HCT116 (cell line): ENCODE measurements at regions not wholly inside any gene's neighbourhood (a gene's known extent, or its start where the extent isn't known, plus 50 kb on each side); places are given as distances from the start of the nearest gene placed in this dataset.

Source experiments
- ATAC-seq: fragments of 200-7000 bp; cut with Tn5 transposase; 2 replicates; pipeline ENCODE4 v1.9.1; 2020; ENCODE audit warnings: mild to moderate bottlenecking, moderate library complexity
- BruUV-seq: library from RNA; stranded (reverse); fragments of 400-500 nt; replicated peaks from 2 replicates; lab custom pipeline; 2021; lab: Mats Ljungman, UMichigan
- CTCF ChIA-PET: fragments of 300-600 bp; sonication (Branson Sonifier 250); formaldehyde crosslinking; loops from one replicate; lab custom pipeline; 2021; ENCODE audit warnings: antibody characterized with exemption; lab: Charles Lee
- POLR2A ChIA-PET: fragments of 300-600, 350-600 bp; sonication (Branson Sonifier 250); formaldehyde crosslinking; loops from one replicate; lab custom pipeline; 2021; ENCODE audit warnings: antibody characterized with exemption; lab: Charles Lee
- RAD21 ChIA-PET, 2 experiments: fragments of 300-600 bp; sonication (Branson Sonifier 250); formaldehyde crosslinking; loops; one replicate each; lab custom pipeline; 2023; ENCODE audit warnings: low total read pairs in 2 of 2; ENCODE audit not compliant: uncharacterized antibody in 2 of 2, unreplicated experiment in 2 of 2, low non-redundant PET in 1 of 2; lab: Charles Lee
- DNase-seq: peaks from one replicate; pipeline ENCODE4 v3.0.0-alpha.2; 2010; ENCODE audit warnings: low read depth, low spot score
- H2AFZ ChIP-seq: fragments of 200-600 bp; shearing (Covaris generic), sonication (generic); 2 replicates; pipeline ENCODE4 v1.6.1; 2017; ENCODE audit warnings: low read depth, mixed run types, mixed read lengths, antibody characterized with exemption, low read length; ENCODE audit not compliant: poor library complexity, severe bottlenecking
- H3K27ac ChIP-seq: 2 replicates; pipeline ENCODE4 v1.5.1; 2012; ENCODE audit warnings: low read depth, low read length
- H3K27me3 ChIP-seq: fragments of 200-600 bp; sonication (generic); 2 replicates; pipeline ENCODE4 v1.6.1; 2016; ENCODE audit warnings: mixed run types, low read length, mixed read lengths; ENCODE audit not compliant: insufficient read depth
- H3K36me3 ChIP-seq, 2 experiments: fragments of 200-500 bp in 1 of 2; fragments of 200-600 bp in 1 of 2; sonication (Bioruptor generic) in 1 of 2; sonication (generic) in 1 of 2; 2 replicates each; pipeline versions ENCODE4 v1.5.1 to v1.6.1; 2014 to 2016; ENCODE audit warnings: low read length in 2 of 2, inconsistent platforms in 1 of 2, mixed read lengths in 1 of 2, mixed run types in 1 of 2; ENCODE audit not compliant: insufficient read depth in 2 of 2, control insufficient read depth in 1 of 2
- H3K4me1 ChIP-seq, 2 experiments: fragments of 200-600 bp in 1 of 2; sonication (generic) in 1 of 2; 2 replicates each; pipeline versions ENCODE4 v1.5.1 to v1.6.1; 2012 to 2017; ENCODE audit warnings: low read length in 2 of 2, inconsistent platforms in 1 of 2, mild to moderate bottlenecking in 1 of 2, mixed read lengths in 1 of 2, mixed run types in 1 of 2, moderate library complexity in 1 of 2; ENCODE audit not compliant: insufficient read depth in 2 of 2, control insufficient read depth in 1 of 2
- H3K4me2 ChIP-seq: fragments of 200-600 bp; sonication (generic); 2 replicates; pipeline ENCODE4 v1.6.1; 2017; ENCODE audit warnings: mixed run types, low read length, mixed read lengths
- H3K4me3 ChIP-seq, 2 experiments: fragments of 200-600 bp in 1 of 2; sonication (generic) in 1 of 2; replicated peaks in 1 of 2; 2 replicates each; pipeline ENCODE4 v1.5.1; 2011 to 2016; ENCODE audit warnings: low read length in 2 of 2, control low read depth in 1 of 2, low read depth in 1 of 2, mild to moderate bottlenecking in 1 of 2, mixed read lengths in 1 of 2, mixed run types in 1 of 2
- H3K79me2 ChIP-seq: fragments of 200-600 bp; sonication (generic); 2 replicates; pipeline ENCODE4 v1.6.1; 2017; ENCODE audit warnings: mild to moderate bottlenecking, mixed run types, low read length, moderate library complexity, mixed read lengths; ENCODE audit not compliant: insufficient read depth
- H3K9ac ChIP-seq: fragments of 200-600 bp; sonication (generic); 2 replicates; pipeline ENCODE4 v1.6.1; 2016; ENCODE audit warnings: low read length, mixed read lengths
- H3K9me2 ChIP-seq: fragments of 200-600 bp; sonication (generic), shearing (Covaris generic); 2 replicates; pipeline ENCODE4 v1.6.1; 2017; ENCODE audit warnings: mixed run types, mild to moderate bottlenecking, moderate library complexity; ENCODE audit not compliant: insufficient read depth
- H3K9me3 ChIP-seq, 2 experiments: fragments of 200-500 bp in 1 of 2; fragments of 200-600 bp in 1 of 2; sonication (Bioruptor generic) in 1 of 2; sonication (generic) in 1 of 2; 2 replicates each; pipeline ENCODE4 v1.6.1; 2014 to 2017; ENCODE audit warnings: low read length in 2 of 2, mixed read lengths in 2 of 2, inconsistent platforms in 1 of 2, low read depth in 1 of 2, mild to moderate bottlenecking in 1 of 2, mixed run types in 1 of 2, moderate library complexity in 1 of 2; ENCODE audit not compliant: control insufficient read depth in 1 of 2, insufficient read depth in 1 of 2
- H4K20me1 ChIP-seq: fragments of 200-600 bp; sonication (generic), shearing (Covaris generic); 2 replicates; pipeline ENCODE4 v1.6.1; 2017; ENCODE audit warnings: mixed run types, mild to moderate bottlenecking, moderate library complexity; ENCODE audit not compliant: insufficient read depth
- CBX3 ChIP-seq: IDR thresholded peaks from 2 replicates; pipeline ENCODE4 v1.6.1; 2012; ENCODE audit warnings: low read depth
- CTCF ChIP-seq, 3 experiments: fragments of 200-600 bp in 1 of 3; sonication (generic) in 1 of 3; IDR thresholded peaks in 2 of 3; conservative IDR thresholded peaks in 1 of 3; 2 replicates each; pipeline ENCODE4 v1.5.1; 2012 to 2017; ENCODE audit warnings: low read depth in 2 of 3, low read length in 2 of 3, antibody characterized with exemption in 1 of 3, borderline replicate concordance in 1 of 3, control low read depth in 1 of 3, mild to moderate bottlenecking in 1 of 3, mixed read lengths in 1 of 3, mixed run types in 1 of 3, moderate library complexity in 1 of 3; ENCODE audit not compliant: insufficient read depth in 1 of 3
- ELF1 ChIP-seq: IDR thresholded peaks from 2 replicates; pipeline ENCODE4 v1.6.1; 2012; ENCODE audit warnings: low read depth, borderline replicate concordance
- EZH2 ChIP-seq: fragments of 200-600 bp; sonication (generic); IDR thresholded peaks from 2 replicates; pipeline ENCODE4 v1.6.1; 2017; ENCODE audit warnings: antibody characterized with exemption, mixed run types
- EZH2phosphoT487 ChIP-seq: fragments of 200-600 bp; IDR thresholded peaks from 2 replicates; pipeline ENCODE4 v1.6.1; 2018; ENCODE audit warnings: antibody characterized with exemption, borderline replicate concordance
- FOSL1 ChIP-seq: IDR thresholded peaks from 2 replicates; pipeline ENCODE4 v1.6.1; 2012; ENCODE audit warnings: low read depth
- MAX ChIP-seq: IDR thresholded peaks from 2 replicates; pipeline ENCODE4 v1.6.1; 2012
- POLR2A ChIP-seq: IDR thresholded peaks from 2 replicates; pipeline ENCODE4 v1.7.0; 2011; ENCODE audit warnings: borderline replicate concordance; ENCODE audit not compliant: insufficient read depth, insufficient read length; ENCODE audit errors: extremely low read depth
- POLR2AphosphoS5 ChIP-seq: IDR thresholded peaks from 2 replicates; pipeline ENCODE4 v1.6.1; 2011; ENCODE audit warnings: mild to moderate bottlenecking, low read depth, low read length, moderate library complexity
- REST ChIP-seq: IDR thresholded peaks from 2 replicates; pipeline ENCODE4 v1.6.1; 2012; ENCODE audit warnings: low read depth
- SIN3A ChIP-seq: IDR thresholded peaks from 2 replicates; pipeline ENCODE4 v1.6.1; 2012; ENCODE audit warnings: low read depth
- SRF ChIP-seq: IDR thresholded peaks from 2 replicates; pipeline ENCODE4 v1.6.1; 2012; ENCODE audit warnings: low read depth
- YY1 ChIP-seq: IDR thresholded peaks from 2 replicates; pipeline ENCODE4 v1.6.1; 2011; ENCODE audit warnings: low read length, low read depth, moderate library complexity, mild to moderate bottlenecking; ENCODE audit not compliant: insufficient replicate concordance; ENCODE audit errors: extremely low read depth
- ZFX ChIP-seq: fragments of 450-650 bp; IDR thresholded peaks from 2 replicates; pipeline ENCODE4 v1.6.1; 2017
- ZNF274 ChIP-seq: fragments of 200-500 bp; sonication (Bioruptor generic); IDR thresholded peaks from 2 replicates; pipeline ENCODE4 v1.6.1; 2014; ENCODE audit warnings: mild to moderate bottlenecking, low read depth, low read length, inconsistent platforms
- intact Hi-C: fragments of 100-400 bp; cut with micrococcal nuclease; formaldehyde crosslinking; loops from 2 replicates; pipeline ENCODE4 v1.10.0; 2022
- TF ChIP-seq, protein P1 (sequence below): IDR thresholded peaks from 2 replicates; pipeline ENCODE4 v1.6.1; 2012
- TF ChIP-seq, protein P2 (sequence below): IDR thresholded peaks from 2 replicates; pipeline ENCODE4 v1.6.1; 2011; ENCODE audit warnings: mild to moderate bottlenecking, low read length, moderate library complexity; ENCODE audit not compliant: insufficient replicate concordance; ENCODE audit errors: extremely low read depth

- no peaks in the 10 kb centered on the region for H3K9me2 ChIP-seq
- no peaks in the 10 kb centered on the region for H4K20me1 ChIP-seq
- H3K9ac ChIP-seq = no peak overlapping the region
- H3K4me2 ChIP-seq = no peak overlapping the region
- H2AFZ ChIP-seq = no peak overlapping the region
- ATAC-seq = no peak
- ChIA-PET POLR2A (no interaction called here), CTCF (no interaction called here), RAD21 (no interaction called here)
- H3K4me1 ChIP-seq = no peaks in the 10 kb centered on the region
- TF ChIP-seq FOSL1 (no peak), ZNF274 (no peak), YY1 (no peak), ZFX (no peak), EZH2phosphoT487 (no peak), CTCF (IDR thresholded peaks at IDR 0.05 in 2 of 3, conservative IDR thresholded peaks at IDR 0.05 in 1 of 3; ENCODE audit: borderline replicate concordance in 1 of 3, insufficient read depth in 1 of 3, low read depth in 2 of 3, low read length in 2 of 3) (no peak), REST (no peak), ELF1 (no peak), CBX3 (no peak), SRF (no peak), MAX (no peak), EZH2 (no peak), POLR2A (no peak), SIN3A (no peak), POLR2AphosphoS5 (no peak)
- TF ChIP-seq, protein P1, sequence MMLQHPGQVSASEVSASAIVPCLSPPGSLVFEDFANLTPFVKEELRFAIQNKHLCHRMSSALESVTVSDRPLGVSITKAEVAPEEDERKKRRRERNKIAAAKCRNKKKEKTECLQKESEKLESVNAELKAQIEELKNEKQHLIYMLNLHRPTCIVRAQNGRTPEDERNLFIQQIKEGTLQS = no peak
- TF ChIP-seq, protein P2, sequence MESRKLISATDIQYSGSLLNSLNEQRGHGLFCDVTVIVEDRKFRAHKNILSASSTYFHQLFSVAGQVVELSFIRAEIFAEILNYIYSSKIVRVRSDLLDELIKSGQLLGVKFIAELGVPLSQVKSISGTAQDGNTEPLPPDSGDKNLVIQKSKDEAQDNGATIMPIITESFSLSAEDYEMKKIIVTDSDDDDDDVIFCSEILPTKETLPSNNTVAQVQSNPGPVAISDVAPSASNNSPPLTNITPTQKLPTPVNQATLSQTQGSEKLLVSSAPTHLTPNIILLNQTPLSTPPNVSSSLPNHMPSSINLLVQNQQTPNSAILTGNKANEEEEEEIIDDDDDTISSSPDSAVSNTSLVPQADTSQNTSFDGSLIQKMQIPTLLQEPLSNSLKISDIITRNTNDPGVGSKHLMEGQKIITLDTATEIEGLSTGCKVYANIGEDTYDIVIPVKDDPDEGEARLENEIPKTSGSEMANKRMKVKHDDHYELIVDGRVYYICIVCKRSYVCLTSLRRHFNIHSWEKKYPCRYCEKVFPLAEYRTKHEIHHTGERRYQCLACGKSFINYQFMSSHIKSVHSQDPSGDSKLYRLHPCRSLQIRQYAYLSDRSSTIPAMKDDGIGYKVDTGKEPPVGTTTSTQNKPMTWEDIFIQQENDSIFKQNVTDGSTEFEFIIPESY = no peak
- H3K36me3 ChIP-seq = no peaks in the 10 kb centered on the region; a peak in 1 of 4 replicates
- intact Hi-C loops = no loop called here
- no peaks in the 10 kb centered on the region for H3K9me3 ChIP-seq
- H3K27me3 ChIP-seq = no peaks in the 10 kb centered on the region
- no peak for DNase-seq
- no peak overlapping the region for H3K4me3 ChIP-seq
- BruUV-seq = no TSS peak
- no peak overlapping the region for H3K27ac ChIP-seq
- no peaks in the 10 kb centered on the region for H3K79me2 ChIP-seq
Measured at GRCh38 chr15:97679106-97679688, 281.3 kb upstream of the ARRDC4 start.
